ENCODE measurements at regions not wholly inside any gene's neighbourhood (a gene's known extent, or its start where the extent isn't known, plus 50 kb on each side); places are given as distances from the start of the nearest gene placed in this dataset.

DNA sequence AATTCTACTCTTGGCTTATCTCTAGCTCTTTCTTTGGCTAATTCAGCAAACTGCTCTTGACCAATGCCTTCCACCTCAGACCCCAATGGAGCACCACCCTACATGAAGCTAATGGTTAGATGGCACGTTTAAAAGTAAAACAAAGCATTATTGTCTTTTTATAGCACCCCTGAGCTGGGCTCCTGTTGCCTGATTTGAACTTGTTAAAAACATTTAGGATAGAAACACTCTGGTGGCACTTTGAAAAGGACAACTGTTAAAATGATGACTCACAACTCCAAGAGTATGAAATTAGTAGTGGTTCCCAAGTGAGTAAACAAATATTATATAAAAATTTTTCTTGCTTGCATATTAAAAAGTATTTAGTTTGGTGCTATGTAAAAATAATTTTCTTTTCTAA, 299.6 kb upstream of the DCN start:
- H3K27me3 ChIP-seq (ENCODE audit: low read depth, low read length) = no peaks in the 10 kb centered on the region
- H3K79me2 ChIP-seq (ENCODE audit: low read length) = no peaks in the 10 kb centered on the region
- no peaks in the 10 kb centered on the region for H4K20me1 ChIP-seq (ENCODE audit: insufficient read depth, low read length)
- H3K4me2 ChIP-seq (ENCODE audit: low read length) = no peak overlapping the region
- no peak overlapping the region for H3K9ac ChIP-seq (ENCODE audit: low read length)
- no peaks in the 10 kb centered on the region for H3K4me1 ChIP-seq (ENCODE audit: low read length)
- no peak overlapping the region for H3K4me3 ChIP-seq (ENCODE audit: low read length)
- H3K9me3 ChIP-seq (ENCODE audit: insufficient read depth, low read length) = no peaks in the 10 kb centered on the region
- no peaks in the 10 kb centered on the region for H3K36me3 ChIP-seq (replicated peaks; ENCODE audit: low read depth, low read length)
- no peak for TF ChIP-seq EZH2phosphoT487 (IDR thresholded peaks at IDR 0.05; ENCODE audit: low read depth)
- TF ChIP-seq, protein P1, sequence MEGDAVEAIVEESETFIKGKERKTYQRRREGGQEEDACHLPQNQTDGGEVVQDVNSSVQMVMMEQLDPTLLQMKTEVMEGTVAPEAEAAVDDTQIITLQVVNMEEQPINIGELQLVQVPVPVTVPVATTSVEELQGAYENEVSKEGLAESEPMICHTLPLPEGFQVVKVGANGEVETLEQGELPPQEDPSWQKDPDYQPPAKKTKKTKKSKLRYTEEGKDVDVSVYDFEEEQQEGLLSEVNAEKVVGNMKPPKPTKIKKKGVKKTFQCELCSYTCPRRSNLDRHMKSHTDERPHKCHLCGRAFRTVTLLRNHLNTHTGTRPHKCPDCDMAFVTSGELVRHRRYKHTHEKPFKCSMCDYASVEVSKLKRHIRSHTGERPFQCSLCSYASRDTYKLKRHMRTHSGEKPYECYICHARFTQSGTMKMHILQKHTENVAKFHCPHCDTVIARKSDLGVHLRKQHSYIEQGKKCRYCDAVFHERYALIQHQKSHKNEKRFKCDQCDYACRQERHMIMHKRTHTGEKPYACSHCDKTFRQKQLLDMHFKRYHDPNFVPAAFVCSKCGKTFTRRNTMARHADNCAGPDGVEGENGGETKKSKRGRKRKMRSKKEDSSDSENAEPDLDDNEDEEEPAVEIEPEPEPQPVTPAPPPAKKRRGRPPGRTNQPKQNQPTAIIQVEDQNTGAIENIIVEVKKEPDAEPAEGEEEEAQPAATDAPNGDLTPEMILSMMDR (IDR thresholded peaks at IDR 0.05; ENCODE audit: low read depth, low read length) = no peak
- no peak overlapping the region for H2AFZ ChIP-seq (ENCODE audit: low read depth, low read length)
- no peak overlapping the region for H3K27ac ChIP-seq (ENCODE audit: low read length)

DNA sequence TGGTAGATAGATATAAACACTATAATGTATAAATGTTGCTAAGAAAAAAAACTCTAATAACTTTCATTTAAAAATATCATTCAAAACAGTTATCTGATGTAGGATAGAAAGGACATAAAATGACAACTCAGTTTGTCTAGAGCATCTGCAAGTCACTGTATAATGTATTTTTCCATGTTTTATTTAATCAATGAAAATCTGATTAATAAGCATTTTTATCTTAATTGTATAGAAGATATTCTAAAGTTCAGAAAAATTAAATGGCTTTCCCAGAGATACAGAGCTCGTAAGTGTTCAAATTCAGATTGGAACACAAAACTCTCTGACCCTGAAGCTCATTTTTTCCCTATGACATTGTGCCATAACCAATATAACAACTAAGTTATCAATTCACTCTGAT, 295.9 kb upstream of the DCN start:
- H3K9me3 ChIP-seq (ENCODE audit: insufficient read depth, low read length) = no peaks in the 10 kb centered on the region
- no peaks in the 10 kb centered on the region for H3K27me3 ChIP-seq (ENCODE audit: low read depth, low read length)
- no peaks in the 10 kb centered on the region for H3K4me1 ChIP-seq (ENCODE audit: low read length)
- no peak overlapping the region for H3K4me3 ChIP-seq (ENCODE audit: low read length)
- H2AFZ ChIP-seq (ENCODE audit: low read depth, low read length) = no peak overlapping the region
- H3K9ac ChIP-seq (ENCODE audit: low read length) = no peak overlapping the region
- H3K27ac ChIP-seq (ENCODE audit: low read length) = no peak overlapping the region
- TF ChIP-seq, protein P1 (IDR thresholded peaks at IDR 0.05; ENCODE audit: low read depth, low read length) = no peak
- TF ChIP-seq EZH2phosphoT487 (IDR thresholded peaks at IDR 0.05; ENCODE audit: low read depth) = no peak
- H4K20me1 ChIP-seq (ENCODE audit: insufficient read depth, low read length) = no peaks in the 10 kb centered on the region
- no peak overlapping the region for H3K4me2 ChIP-seq (ENCODE audit: low read length)
- no peaks in the 10 kb centered on the region for H3K36me3 ChIP-seq (replicated peaks; ENCODE audit: low read depth, low read length)
- no peaks in the 10 kb centered on the region for H3K79me2 ChIP-seq (ENCODE audit: low read length)

DNA sequence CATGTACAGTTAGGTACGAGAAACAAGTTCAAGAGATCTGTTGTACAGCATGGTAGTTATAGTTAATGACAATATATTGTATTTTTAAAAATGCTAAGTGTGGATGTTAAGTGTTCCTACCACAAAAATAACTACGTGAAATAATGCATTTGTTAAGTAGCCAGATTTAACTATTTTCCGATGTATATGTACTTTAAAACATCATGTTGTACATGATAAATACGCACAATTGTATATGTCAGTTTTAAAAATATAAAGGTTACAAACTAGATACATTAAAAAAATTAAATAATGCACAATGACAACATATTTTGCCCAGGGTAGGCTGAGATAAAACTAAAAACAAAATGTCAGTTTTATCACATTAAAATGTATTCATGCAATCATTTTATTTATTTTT, 285.1 kb upstream of the DCN start:
- Histone ChIP-seq H3K9me3 (ENCODE audit: insufficient read depth, low read length) (no peaks in the 10 kb centered on the region), H3K4me2 (ENCODE audit: low read length) (no peak overlapping the region), H3K4me3 (ENCODE audit: low read length) (no peak overlapping the region), H3K36me3 (replicated peaks; ENCODE audit: low read depth, low read length) (no peaks in the 10 kb centered on the region), H3K4me1 (ENCODE audit: low read length) (no peaks in the 10 kb centered on the region), H3K79me2 (ENCODE audit: low read length) (no peaks in the 10 kb centered on the region), H2AFZ (ENCODE audit: low read depth, low read length) (no peak overlapping the region), H3K9ac (ENCODE audit: low read length) (no peak overlapping the region), H4K20me1 (ENCODE audit: insufficient read depth, low read length) (no peaks in the 10 kb centered on the region), H3K27me3 (ENCODE audit: low read depth, low read length) (no peaks in the 10 kb centered on the region), H3K27ac (ENCODE audit: low read length) (no peak overlapping the region)
- TF ChIP-seq EZH2phosphoT487 (IDR thresholded peaks at IDR 0.05; ENCODE audit: low read depth) = no peak
- TF ChIP-seq, protein P1 (IDR thresholded peaks at IDR 0.05; ENCODE audit: low read depth, low read length) = no peak

DNA sequence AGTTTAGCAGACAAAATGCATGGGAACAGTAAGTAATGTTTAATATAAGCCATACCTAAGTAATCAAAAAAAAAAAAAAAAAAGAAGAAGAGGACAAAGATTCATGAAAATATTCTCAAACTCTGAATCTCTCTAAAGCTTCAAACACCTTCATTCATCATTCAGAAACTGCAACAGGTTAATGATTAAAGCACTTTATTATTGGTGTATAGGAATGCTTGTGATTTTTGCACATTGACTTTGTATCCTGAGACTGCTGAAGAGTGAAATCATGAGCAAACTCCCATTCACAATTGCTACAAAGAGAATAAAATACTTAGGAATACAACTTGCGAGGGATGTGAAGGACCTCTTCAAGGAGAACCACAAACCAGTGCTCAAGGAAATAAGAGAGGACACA, 278.4 kb upstream of the DCN start:
- Histone ChIP-seq H2AFZ (ENCODE audit: low read depth, low read length) (no peak overlapping the region), H3K4me3 (ENCODE audit: low read length) (no peak overlapping the region), H3K9ac (ENCODE audit: low read length) (no peak overlapping the region), H3K9me3 (ENCODE audit: insufficient read depth, low read length) (no peaks in the 10 kb centered on the region), H3K36me3 (replicated peaks; ENCODE audit: low read depth, low read length) (no peaks in the 10 kb centered on the region), H3K27ac (ENCODE audit: low read length) (no peak overlapping the region), H3K79me2 (ENCODE audit: low read length) (no peaks in the 10 kb centered on the region), H4K20me1 (ENCODE audit: insufficient read depth, low read length) (no peaks in the 10 kb centered on the region), H3K27me3 (ENCODE audit: low read depth, low read length) (no peaks in the 10 kb centered on the region), H3K4me2 (ENCODE audit: low read length) (no peak overlapping the region), H3K4me1 (ENCODE audit: low read length) (no peaks in the 10 kb centered on the region)
- TF ChIP-seq EZH2phosphoT487 (IDR thresholded peaks at IDR 0.05; ENCODE audit: low read depth) = no peak
- TF ChIP-seq, protein P1 (IDR thresholded peaks at IDR 0.05; ENCODE audit: low read depth, low read length) = no peak

All from OCI-LY3 (cell line).